Stomach (tissue), 4 donors: ENCODE measurements at regions not wholly inside any gene's neighbourhood (a gene's known extent, or its start where the extent isn't known, plus 50 kb on each side); places are given as distances from the start of the nearest gene placed in this dataset.

Source experiments
- POLR2A ChIP-seq, 4 donors: fragments of 450-650 bp; IDR thresholded peaks; one replicate each; pipeline ENCODE4 v1.6.1; 2016; ENCODE audit warnings: antibody characterized with exemption in 4 of 4, control low read depth in 2 of 4, mild to moderate bottlenecking in 1 of 4, moderate library complexity in 1 of 4
- POLR2AphosphoS5 ChIP-seq, 3 donors: sonication (generic); formaldehyde crosslinking; IDR thresholded peaks; one replicate each; pipeline ENCODE4 v1.6.1; 2016; ENCODE audit warnings: antibody characterized with exemption in 3 of 3
- TF ChIP-seq, protein P1 (sequence below), 7 experiments: fragments of 450-650 bp in 4 of 7; fragments of 200-600 bp in 3 of 7; sonication (generic) in 3 of 7; IDR thresholded peaks; one replicate each; pipeline ENCODE4 v1.5.1; 2016 to 2019; ENCODE audit warnings: antibody characterized with exemption in 7 of 7, control low read depth in 2 of 7, mild to moderate bottlenecking in 1 of 7

DNA sequence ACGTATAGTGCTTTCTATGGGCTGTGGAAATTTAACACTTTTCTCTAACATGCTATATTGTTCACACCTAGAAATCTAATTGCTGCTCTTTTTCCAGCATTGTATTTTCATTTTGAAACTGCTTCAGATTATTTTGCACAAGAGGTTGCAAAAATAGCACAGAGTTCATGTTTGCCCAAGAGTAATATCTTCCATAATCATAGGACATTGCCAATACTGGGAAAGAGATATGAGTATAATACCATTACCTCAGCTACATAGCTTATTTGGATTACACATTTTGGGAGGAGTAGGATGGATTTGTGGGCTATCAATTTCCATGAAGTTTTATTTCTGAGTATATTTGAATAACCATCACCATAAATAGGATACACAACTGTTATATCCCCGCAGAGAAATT, 717.1 kb downstream of the CDH9 start:
- TF ChIP-seq, protein P1, sequence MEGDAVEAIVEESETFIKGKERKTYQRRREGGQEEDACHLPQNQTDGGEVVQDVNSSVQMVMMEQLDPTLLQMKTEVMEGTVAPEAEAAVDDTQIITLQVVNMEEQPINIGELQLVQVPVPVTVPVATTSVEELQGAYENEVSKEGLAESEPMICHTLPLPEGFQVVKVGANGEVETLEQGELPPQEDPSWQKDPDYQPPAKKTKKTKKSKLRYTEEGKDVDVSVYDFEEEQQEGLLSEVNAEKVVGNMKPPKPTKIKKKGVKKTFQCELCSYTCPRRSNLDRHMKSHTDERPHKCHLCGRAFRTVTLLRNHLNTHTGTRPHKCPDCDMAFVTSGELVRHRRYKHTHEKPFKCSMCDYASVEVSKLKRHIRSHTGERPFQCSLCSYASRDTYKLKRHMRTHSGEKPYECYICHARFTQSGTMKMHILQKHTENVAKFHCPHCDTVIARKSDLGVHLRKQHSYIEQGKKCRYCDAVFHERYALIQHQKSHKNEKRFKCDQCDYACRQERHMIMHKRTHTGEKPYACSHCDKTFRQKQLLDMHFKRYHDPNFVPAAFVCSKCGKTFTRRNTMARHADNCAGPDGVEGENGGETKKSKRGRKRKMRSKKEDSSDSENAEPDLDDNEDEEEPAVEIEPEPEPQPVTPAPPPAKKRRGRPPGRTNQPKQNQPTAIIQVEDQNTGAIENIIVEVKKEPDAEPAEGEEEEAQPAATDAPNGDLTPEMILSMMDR (IDR thresholded peaks at IDR 0.05): no peak
- no peak for TF ChIP-seq POLR2A (IDR thresholded peaks at IDR 0.05)
- no peak for TF ChIP-seq POLR2AphosphoS5 (IDR thresholded peaks at IDR 0.05)
